Right renal pelvis (tissue), 4 donors: ENCODE measurements at regions not wholly inside any gene's neighbourhood (a gene's known extent, or its start where the extent isn't known, plus 50 kb on each side); places are given as distances from the start of the nearest gene placed in this dataset.
"Not testable (repeated sequence)": the region's sequence is repeated elsewhere in the genome, so short reads cannot be mapped to it uniquely, and the experiment has no call there.

ENCODE experiments used
- DNase-seq, 4 donors: peaks; one replicate each; pipeline ENCODE4 v3.0.0-alpha.2; 2013; ENCODE audit warnings: low read depth in 4 of 4, low spot score in 3 of 4, missing footprints in 1 of 4

GRCh38 chr9:96158147-96158546 lies 143.8 kb downstream of the HSD17B3 start:
- DNase-seq, result no peak

- DNase-seq, result no peak
Measured at GRCh38 chr9:96157675-96158074, 144.3 kb downstream of the HSD17B3 start.

- DNase-seq, result no peak
Measured at GRCh38 chr9:96156171-96156974, 145.6 kb downstream of the HSD17B3 start.

GRCh38 chr9:96154081-96154480 lies 147.9 kb downstream of the HSD17B3 start:
- no peak for DNase-seq

GRCh38 chr9:96152550-96152949 lies 149.4 kb downstream of the HSD17B3 start:
- no peak for DNase-seq

GRCh38 chr9:96150324-96151227 lies 151.4 kb downstream of the HSD17B3 start:
- DNase-seq, result no peak

- DNase-seq, result no peak
Measured at GRCh38 chr9:96149533-96150280, 152.3 kb downstream of the HSD17B3 start.

- no peak for DNase-seq
Measured at GRCh38 chr9:96148634-96149532, 153.1 kb downstream of the HSD17B3 start.

- not testable (repeated sequence) for DNase-seq
Measured at GRCh38 chr9:96147029-96147428, 154.9 kb downstream of the HSD17B3 start.

GRCh38 chr9:96141666-96142065 lies 160.3 kb downstream of the HSD17B3 start:
- DNase-seq, result no peak

- no peak for DNase-seq
Measured at GRCh38 chr9:96141128-96141474, 160.9 kb downstream of the HSD17B3 start.

- DNase-seq, result no peak
Measured at GRCh38 chr9:96140296-96141127, 161.5 kb downstream of the HSD17B3 start.

GRCh38 chr9:96139592-96140295 lies 162.2 kb downstream of the HSD17B3 start:
- no peak for DNase-seq

GRCh38 chr9:96138616-96139015 lies 163.4 kb downstream of the HSD17B3 start:
- DNase-seq, result no peak

- no peak for DNase-seq
Measured at GRCh38 chr9:96137671-96138429, 164.1 kb downstream of the HSD17B3 start.

GRCh38 chr9:96136992-96137670 lies 164.8 kb downstream of the HSD17B3 start:
- DNase-seq, result no peak

GRCh38 chr9:96135753-96136290 lies 166.2 kb downstream of the HSD17B3 start:
- DNase-seq, result no peak
